DND-41 (cell line): ENCODE measurements at regions not wholly inside any gene's neighbourhood (a gene's known extent, or its start where the extent isn't known, plus 50 kb on each side); places are given as distances from the start of the nearest gene placed in this dataset.

ENCODE experiments used
- ATAC-seq: fragments of 200-7000 bp; cut with Tn5 transposase; 3 replicates; pipeline ENCODE4 v1.9.1; 2021; ENCODE audit warnings: low read depth; ENCODE audit not compliant: insufficient read depth
- DNase-seq: peaks from one replicate; pipeline ENCODE4 v3.0.0-alpha.2; 2020
- H2AFZ ChIP-seq: 2 replicates; pipeline ENCODE4 v1.6.0; 2012; ENCODE audit warnings: low read depth, low read length
- H3K27ac ChIP-seq: 2 replicates; pipeline ENCODE4 v1.5.1; 2012; ENCODE audit warnings: low read length, inconsistent platforms
- H3K27me3 ChIP-seq: fragments of 200-600 bp; sonication (generic); 2 replicates; pipeline ENCODE4 v1.6.0; 2012; ENCODE audit warnings: low read length, mild to moderate bottlenecking, inconsistent platforms; ENCODE audit not compliant: insufficient read depth, poor library complexity
- H3K36me3 ChIP-seq: 2 replicates; pipeline ENCODE4 v1.5.1; 2012; ENCODE audit warnings: low read length, inconsistent platforms; ENCODE audit not compliant: insufficient read depth
- H3K4me1 ChIP-seq: 2 replicates; pipeline ENCODE4 v1.5.1; 2012; ENCODE audit warnings: mild to moderate bottlenecking, low read length; ENCODE audit not compliant: insufficient read depth
- H3K4me2 ChIP-seq: 2 replicates; pipeline ENCODE4 v1.6.0; 2012; ENCODE audit warnings: mild to moderate bottlenecking, moderate library complexity, low read length, inconsistent platforms; ENCODE audit not compliant: insufficient read depth
- H3K4me3 ChIP-seq, 2 experiments: fragments of 200-600 bp in 1 of 2; shearing (Covaris generic) in 1 of 2; 2 replicates each; pipeline ENCODE4 v1.5.1; 2012 to 2016; ENCODE audit warnings: inconsistent platforms in 2 of 2, low read length in 2 of 2, mild to moderate bottlenecking in 2 of 2, low read depth in 1 of 2, moderate library complexity in 1 of 2
- H3K79me2 ChIP-seq: 2 replicates; pipeline ENCODE4 v1.6.0; 2012; ENCODE audit warnings: low read length, inconsistent platforms; ENCODE audit not compliant: insufficient read depth
- H3K9ac ChIP-seq: 2 replicates; pipeline ENCODE4 v1.6.0; 2012; ENCODE audit warnings: low read depth, mild to moderate bottlenecking, inconsistent platforms, low read length, moderate library complexity
- H3K9me3 ChIP-seq: 2 replicates; pipeline ENCODE4 v1.5.1; 2012; ENCODE audit warnings: low read length, moderate library complexity, mild to moderate bottlenecking, inconsistent platforms; ENCODE audit not compliant: insufficient read depth, severe bottlenecking
- H4K20me1 ChIP-seq: 2 replicates; pipeline ENCODE4 v1.6.0; 2012; ENCODE audit warnings: low read length; ENCODE audit not compliant: insufficient read depth
- CTCF ChIP-seq: IDR thresholded peaks from 2 replicates; pipeline ENCODE4 v1.5.1; 2012; ENCODE audit warnings: borderline replicate concordance, low read length, moderate library complexity, mild to moderate bottlenecking; ENCODE audit not compliant: poor library complexity, severe bottlenecking; ENCODE audit errors: extremely low read depth
- EZH2 ChIP-seq: IDR thresholded peaks from 3 replicates; pipeline ENCODE4 v1.6.1; 2012; ENCODE audit warnings: borderline replicate concordance, low read depth, mild to moderate bottlenecking, moderate library complexity, low read length, inconsistent platforms; ENCODE audit not compliant: severe bottlenecking

GRCh38 chr2:125681976-125682805 lies 973.8 kb upstream of the GYPC start:
- TF ChIP-seq EZH2 (no peak), CTCF (no peak)
- Histone ChIP-seq H3K4me1 (no peaks in the 10 kb centered on the region), H3K4me2 (no peak overlapping the region), H4K20me1 (no peaks in the 10 kb centered on the region), H3K27me3 (no peaks in the 10 kb centered on the region), H3K9ac (no peak overlapping the region), H3K4me3 (no peak overlapping the region), H2AFZ (no peak overlapping the region), H3K27ac (no peak overlapping the region), H3K9me3 (no peaks in the 10 kb centered on the region), H3K79me2 (no peaks in the 10 kb centered on the region), H3K36me3 (no peaks in the 10 kb centered on the region)
- no peak for ATAC-seq
- no peak for DNase-seq

- no peak for DNase-seq
- Histone ChIP-seq H3K27me3 (no peaks in the 10 kb centered on the region), H3K4me3 (no peak overlapping the region), H2AFZ (no peak overlapping the region), H3K79me2 (no peaks in the 10 kb centered on the region), H3K36me3 (no peaks in the 10 kb centered on the region), H3K4me1 (no peaks in the 10 kb centered on the region), H3K9me3 (no peaks in the 10 kb centered on the region), H4K20me1 (no peaks in the 10 kb centered on the region), H3K4me2 (no peak overlapping the region), H3K27ac (no peak overlapping the region), H3K9ac (no peak overlapping the region)
- TF ChIP-seq EZH2 (no peak), CTCF (no peak)
- ATAC-seq: no peak
Measured at GRCh38 chr2:125684256-125684655, 971.7 kb upstream of the GYPC start.

- no peak for ATAC-seq
- TF ChIP-seq EZH2 (no peak), CTCF (no peak)
- no peak overlapping the region for H3K4me3 ChIP-seq
- H3K27ac ChIP-seq: no peak overlapping the region
- H3K79me2 ChIP-seq: no peaks in the 10 kb centered on the region
- no peak overlapping the region for H2AFZ ChIP-seq
- H4K20me1 ChIP-seq: no peaks in the 10 kb centered on the region
- no peaks in the 10 kb centered on the region for H3K36me3 ChIP-seq
- H3K4me2 ChIP-seq: no peak overlapping the region
- no peaks in the 10 kb centered on the region for H3K27me3 ChIP-seq
- no peaks in the 10 kb centered on the region for H3K4me1 ChIP-seq
- no peaks in the 10 kb centered on the region for H3K9me3 ChIP-seq
- H3K9ac ChIP-seq: no peak overlapping the region
- no peak for DNase-seq
Measured at GRCh38 chr2:125684932-125685331, 971.0 kb upstream of the GYPC start.
